ENCODE measurements at regions not wholly inside any gene's neighbourhood (a gene's known extent, or its start where the extent isn't known, plus 50 kb on each side); places are given as distances from the start of the nearest gene placed in this dataset.
"Not testable (repeated sequence)": the region's sequence is repeated elsewhere in the genome, so short reads cannot be mapped to it uniquely, and the experiment has no call there.

DNA sequence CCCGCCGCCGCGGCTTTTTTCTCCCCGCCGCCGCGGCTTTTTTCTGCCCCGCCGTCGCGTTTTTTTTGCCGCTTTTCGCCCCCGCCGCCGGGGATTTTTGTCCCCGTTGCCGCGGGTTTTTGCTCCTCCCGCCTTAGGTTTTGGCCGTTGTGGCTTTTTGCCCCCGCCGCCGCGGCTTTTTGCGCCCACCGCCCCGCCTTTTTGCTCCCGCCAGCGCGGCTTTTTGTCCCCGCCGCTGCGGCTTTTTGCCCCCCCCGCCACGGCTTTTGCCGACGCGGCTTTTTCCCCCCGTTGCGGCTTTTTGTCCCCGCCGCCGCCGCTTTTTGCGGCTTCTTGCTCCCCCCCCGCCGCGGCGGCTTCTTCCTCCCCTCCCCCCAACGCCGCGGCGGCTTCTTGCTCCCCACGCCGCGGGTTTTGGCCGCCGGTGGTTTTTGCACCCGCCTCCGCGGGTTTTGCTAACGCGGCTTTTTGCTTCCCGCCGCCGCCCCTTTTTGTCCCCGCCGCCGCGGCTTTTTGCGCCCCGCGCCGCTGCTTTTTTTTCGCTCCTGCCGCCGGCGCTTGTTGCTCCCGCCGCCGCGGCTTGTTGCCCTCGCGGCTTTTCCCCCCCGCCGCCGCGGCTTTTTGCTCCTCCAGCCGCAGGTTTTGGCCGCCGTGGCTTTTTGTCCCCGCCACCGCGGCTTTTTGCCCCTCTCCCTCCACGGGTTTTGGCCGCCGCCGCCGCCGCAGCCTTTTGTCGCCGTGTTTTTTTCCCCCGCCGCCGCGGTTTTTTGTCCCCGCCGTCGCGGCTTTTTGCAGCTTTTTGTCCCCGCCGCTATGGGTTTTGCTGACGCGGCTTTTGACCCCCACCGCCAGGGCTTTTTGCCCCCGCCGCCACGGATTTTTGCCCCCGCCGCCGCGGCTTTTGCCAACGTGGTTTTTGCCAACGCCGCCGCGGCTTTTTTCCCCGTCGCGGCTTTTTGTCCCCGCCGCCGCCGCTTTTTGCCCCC lies 150.3 kb downstream of the KCNJ18 start:
- no peak overlapping the region for H3K9ac ChIP-seq (ENCODE audit: low read depth, low read length)
- WGBS = 95% methylated on average over 136 of the region's 136 CpGs
- H3K27me3 ChIP-seq (ENCODE audit: insufficient read depth, low read length) = no peaks in the 10 kb centered on the region
- no peak overlapping the region for H3K4me3 ChIP-seq (ENCODE audit: low read length)
- no peaks in the 10 kb centered on the region for H3K4me1 ChIP-seq (ENCODE audit: insufficient read depth, low read length)
- H3K36me3 ChIP-seq (ENCODE audit: insufficient read depth, low read length) = no peaks in the 10 kb centered on the region
- peaks cover 23% of the 10 kb centered on the region for H3K9me3 ChIP-seq (ENCODE audit: insufficient read depth, low read depth, low read length)
- no peak overlapping the region for H3K27ac ChIP-seq (ENCODE audit: low read depth, low read length)

DNA sequence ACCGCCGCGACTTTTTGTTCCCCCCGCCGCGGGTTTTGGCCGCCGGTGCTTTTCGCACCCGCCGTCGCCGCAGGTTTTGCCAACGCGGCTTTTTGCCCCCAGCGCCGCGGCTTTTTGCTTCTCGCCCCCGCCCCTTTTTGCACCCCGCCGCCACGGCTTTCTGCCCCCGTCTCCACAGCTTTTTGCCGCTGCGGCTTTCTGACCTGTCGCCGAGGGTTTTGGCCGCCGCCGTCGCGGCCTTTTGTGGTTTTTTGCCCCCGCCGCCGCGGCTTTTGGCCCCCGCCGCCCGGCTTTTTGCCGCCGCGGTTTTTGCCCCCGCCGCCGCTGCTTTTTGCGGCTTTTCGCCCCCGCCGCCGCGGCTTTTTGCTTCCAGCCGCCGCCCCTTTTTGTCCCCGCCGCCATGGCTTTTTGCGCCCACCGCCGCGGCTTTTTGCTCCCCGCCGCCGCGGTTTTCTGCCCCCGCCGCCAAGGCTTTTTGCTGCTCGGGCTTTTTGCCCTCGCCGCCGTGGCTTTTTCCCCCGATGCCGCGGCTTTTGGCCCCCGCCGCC lies 151.1 kb downstream of the KCNJ18 start:
- Histone ChIP-seq H3K4me1 (ENCODE audit: insufficient read depth, low read length) (no peaks in the 10 kb centered on the region), H3K9ac (ENCODE audit: low read depth, low read length) (no peak overlapping the region), H3K4me3 (ENCODE audit: low read length) (no peak overlapping the region), H3K9me3 (ENCODE audit: insufficient read depth, low read depth, low read length) (peaks cover 27% of the 10 kb centered on the region), H3K27ac (ENCODE audit: low read depth, low read length) (no peak overlapping the region), H3K36me3 (ENCODE audit: insufficient read depth, low read length) (no peaks in the 10 kb centered on the region), H3K27me3 (ENCODE audit: insufficient read depth, low read length) (no peaks in the 10 kb centered on the region)
- 96% methylated on average over 75 of the region's 75 CpGs for WGBS

DNA sequence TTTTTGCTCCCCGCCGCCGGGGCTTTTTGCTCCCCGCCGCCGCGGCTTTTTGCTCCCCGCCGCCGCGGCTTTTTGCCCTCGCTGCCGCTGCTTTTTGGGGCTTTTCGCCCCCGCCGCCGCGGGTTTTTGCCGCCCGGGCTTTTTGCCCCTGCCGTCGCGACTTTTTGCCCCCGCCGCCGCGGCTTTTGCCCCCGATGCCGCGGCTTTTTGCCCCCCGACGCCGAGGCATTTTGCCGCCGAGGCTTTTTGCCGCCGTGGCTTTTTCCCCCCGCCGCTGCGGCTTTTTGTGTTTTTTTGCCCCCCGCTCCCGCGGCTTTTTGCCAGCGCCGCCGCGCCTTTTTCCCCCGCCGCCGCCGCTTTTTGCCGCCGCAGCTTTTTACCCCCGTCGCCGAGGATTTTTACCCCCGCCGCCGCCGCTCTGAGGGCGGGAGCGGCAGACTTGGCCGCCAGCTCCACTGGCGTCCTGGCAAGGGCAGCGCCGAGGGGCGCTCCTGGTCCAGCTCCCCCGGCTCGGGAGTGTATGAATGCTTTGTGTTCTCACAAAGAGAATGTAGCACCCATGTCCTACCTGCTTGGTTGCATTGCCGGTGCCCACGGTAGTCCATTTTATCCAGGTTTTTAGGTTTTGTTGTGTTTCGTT lies 151.7 kb downstream of the KCNJ18 start:
- Histone ChIP-seq H3K9ac (ENCODE audit: low read depth, low read length) (no peak overlapping the region), H3K27me3 (ENCODE audit: insufficient read depth, low read length) (no peaks in the 10 kb centered on the region), H3K4me1 (ENCODE audit: insufficient read depth, low read length) (no peaks in the 10 kb centered on the region), H3K9me3 (ENCODE audit: insufficient read depth, low read depth, low read length) (peaks cover 32% of the 10 kb centered on the region), H3K4me3 (ENCODE audit: low read length) (no peak overlapping the region), H3K27ac (ENCODE audit: low read depth, low read length) (no peak overlapping the region), H3K36me3 (ENCODE audit: insufficient read depth, low read length) (no peaks in the 10 kb centered on the region)
- WGBS = 93% methylated on average over 70 of the region's 72 CpGs

DNA sequence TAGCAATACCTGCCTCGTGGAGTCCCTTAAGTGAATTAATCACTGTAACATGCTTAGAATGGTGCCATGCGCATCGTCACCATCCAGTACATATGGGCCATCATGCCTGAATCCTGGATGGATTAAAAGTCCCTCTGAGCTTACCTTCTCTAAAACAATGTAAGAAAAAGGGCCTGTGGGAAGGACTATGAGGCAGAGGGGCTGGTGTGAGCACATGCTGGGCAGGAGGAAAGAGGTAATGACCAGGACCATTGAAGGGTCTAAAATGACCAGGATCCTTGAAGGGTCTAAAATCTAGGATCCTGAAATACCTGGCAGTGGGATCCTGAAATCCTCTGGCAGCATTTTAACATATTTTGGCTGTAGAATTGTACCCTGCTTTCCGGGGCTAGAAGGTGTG lies 156.2 kb downstream of the KCNJ18 start:
- 76% methylated on average over 4 of the region's 4 CpGs for WGBS
- H3K4me3 ChIP-seq (ENCODE audit: low read length); H3K9ac ChIP-seq (ENCODE audit: low read depth, low read length); H3K4me1 ChIP-seq (ENCODE audit: insufficient read depth, low read length); H3K27me3 ChIP-seq (ENCODE audit: insufficient read depth, low read length); H3K27ac ChIP-seq (ENCODE audit: low read depth, low read length); H3K36me3 ChIP-seq (ENCODE audit: insufficient read depth, low read length): not testable (repeated sequence)
- peaks cover 28% of the 10 kb centered on the region for H3K9me3 ChIP-seq (ENCODE audit: insufficient read depth, low read depth, low read length)

DNA sequence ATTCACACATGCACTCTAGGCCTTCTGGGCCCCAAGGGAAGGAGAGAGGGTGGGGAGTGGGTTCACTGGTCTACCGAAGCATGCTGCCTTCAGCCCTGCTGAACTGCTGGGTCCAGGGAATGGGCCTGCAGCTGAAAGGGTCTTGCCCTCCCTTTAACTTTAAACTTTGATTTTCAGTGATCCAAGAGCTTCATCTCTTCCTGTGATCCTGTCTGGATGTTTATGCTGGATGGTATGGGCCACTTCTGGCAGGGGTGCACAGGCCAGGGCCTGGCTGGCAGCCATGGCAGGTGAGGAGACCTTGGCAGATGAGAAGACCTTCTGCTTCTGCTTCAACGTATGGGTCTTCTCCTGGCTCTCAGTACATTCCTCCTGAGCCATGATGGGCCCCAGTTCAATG lies 156.7 kb downstream of the KCNJ18 start:
- not testable (repeated sequence) for H3K9ac ChIP-seq (ENCODE audit: low read depth, low read length); H3K4me3 ChIP-seq (ENCODE audit: low read length); H3K27ac ChIP-seq (ENCODE audit: low read depth, low read length); H3K4me1 ChIP-seq (ENCODE audit: insufficient read depth, low read length); H3K27me3 ChIP-seq (ENCODE audit: insufficient read depth, low read length); H3K36me3 ChIP-seq (ENCODE audit: insufficient read depth, low read length)
- 59% methylated on average over 2 of the region's 2 CpGs for WGBS
- H3K9me3 ChIP-seq (ENCODE audit: insufficient read depth, low read depth, low read length) = peaks cover 28% of the 10 kb centered on the region

DNA sequence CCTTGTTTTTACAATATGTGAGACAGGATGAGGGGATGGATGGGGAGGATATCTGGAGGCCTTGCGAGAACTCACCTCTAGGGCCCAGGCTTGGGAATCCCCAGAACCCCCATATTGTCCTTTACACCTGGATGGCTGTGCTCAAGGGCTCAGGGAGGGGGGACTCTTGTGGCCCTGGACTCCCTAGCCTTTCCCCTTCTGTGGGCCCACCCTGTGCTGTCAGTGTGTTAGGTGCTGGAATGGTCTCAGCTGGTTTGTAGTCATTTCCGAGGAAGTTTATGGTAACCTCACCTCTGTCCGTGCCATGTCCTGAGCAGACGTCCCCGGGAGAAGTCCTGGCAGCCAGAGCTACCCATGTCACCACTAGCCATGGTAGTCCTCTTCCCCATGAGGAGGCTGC lies 158.3 kb downstream of the KCNJ18 start:
- not testable (repeated sequence) for H3K27me3 ChIP-seq (ENCODE audit: insufficient read depth, low read length); H3K9ac ChIP-seq (ENCODE audit: low read depth, low read length); H3K27ac ChIP-seq (ENCODE audit: low read depth, low read length); H3K4me1 ChIP-seq (ENCODE audit: insufficient read depth, low read length); H3K36me3 ChIP-seq (ENCODE audit: insufficient read depth, low read length); H3K4me3 ChIP-seq (ENCODE audit: low read length)
- 90% methylated on average over 5 of the region's 5 CpGs for WGBS
- H3K9me3 ChIP-seq (ENCODE audit: insufficient read depth, low read depth, low read length) = peaks cover 24% of the 10 kb centered on the region
